ENCODE measurements at regions not wholly inside any gene's neighbourhood (a gene's known extent, or its start where the extent isn't known, plus 50 kb on each side); places are given as distances from the start of the nearest gene placed in this dataset.
"Not testable (repeated sequence)": the region's sequence is repeated elsewhere in the genome, so short reads cannot be mapped to it uniquely, and the experiment has no call there.

GRCh38 chr16:5159537-5159936, 61.9 kb upstream of the EEF2KMT start:
- BruUV-seq (replicated peaks); ATAC-seq (ENCODE audit: low read depth); H3K36me3 ChIP-seq (ENCODE audit: control insufficient read depth, insufficient read depth, low read length); H3K23ac ChIP-seq (ENCODE audit: low read depth, low read length); H3K4me2 ChIP-seq (ENCODE audit: low read depth, low read length); CTCF ChIA-PET; H2BK15ac ChIP-seq (ENCODE audit: low read depth, low read length); H4K91ac ChIP-seq (ENCODE audit: insufficient read depth, low read depth, low read length); H4K20me1 ChIP-seq (ENCODE audit: insufficient read depth, low read length); intact Hi-C loops (cut with micrococcal nuclease); H3K9me1 ChIP-seq (ENCODE audit: insufficient read depth, low read length); H3K14ac ChIP-seq (replicated peaks; ENCODE audit: low read depth, low read length); H3K4me1 ChIP-seq (ENCODE audit: control insufficient read depth, insufficient read depth, low read length); H2BK120ac ChIP-seq (ENCODE audit: low read depth, low read length); H3K18ac ChIP-seq (ENCODE audit: low read depth, low read length); in situ Hi-C loops (cut with MboI; ENCODE audit: low sequenced_read_pairs); H2BK5ac ChIP-seq (ENCODE audit: low read depth, low read length, poor library complexity, severe bottlenecking); H3K79me1 ChIP-seq (ENCODE audit: low read depth in 1 of 2, low read length in 2 of 2); H2BK20ac ChIP-seq (ENCODE audit: low read depth, low read length); H3K9me3 ChIP-seq (ENCODE audit: control insufficient read depth, insufficient read depth, low read length); H3K56ac ChIP-seq (ENCODE audit: extremely low read depth, insufficient read depth, low read length); DNase-seq; H2AFZ ChIP-seq (replicated peaks; ENCODE audit: low read length, poor library complexity); POLR2A ChIA-PET (ENCODE audit: unreplicated experiment); H2AK9ac ChIP-seq (replicated peaks; ENCODE audit: low read depth, low read length, poor library complexity); H4K5ac ChIP-seq (ENCODE audit: low read depth, low read length); H3K27me3 ChIP-seq (ENCODE audit: control insufficient read depth, insufficient read depth, low read length); H3K9ac ChIP-seq (ENCODE audit: low read depth, low read length); H3K27ac ChIP-seq (ENCODE audit: insufficient read depth, low read length); dilution Hi-C loops (cut with HindIII; ENCODE audit: low sequenced_read_pairs, unreplicated experiment); H3K4ac ChIP-seq (ENCODE audit: low read depth, low read length); H4K8ac ChIP-seq (ENCODE audit: low read depth in 2 of 2, low read length in 2 of 2); H3K4me3 ChIP-seq (ENCODE audit: insufficient read depth, low read depth, low read length); H2AK5ac ChIP-seq (ENCODE audit: low read depth, low read length): not testable (repeated sequence)
- no CpG with 5 or more reads among the region's 5 CpGs for WGBS, 2 experiments (ENCODE audit: extremely low coverage in 2 of 2, insufficient read length in 1 of 2)
